Esophagus muscularis mucosa (tissue), 4 donors: ENCODE measurements at regions not wholly inside any gene's neighbourhood (a gene's known extent, or its start where the extent isn't known, plus 50 kb on each side); places are given as distances from the start of the nearest gene placed in this dataset.

Experiments used
- CTCF ChIP-seq, 3 experiments: fragments of 200-600 bp in 2 of 3; fragments of 450-650 bp in 1 of 3; sonication (generic) in 2 of 3; IDR thresholded peaks; one replicate each; pipeline ENCODE4 v1.5.1; 2017 to 2019; ENCODE audit warnings: antibody characterized with exemption in 3 of 3, mild to moderate bottlenecking in 2 of 3, moderate library complexity in 1 of 3
- EP300 ChIP-seq: sonication (generic); formaldehyde crosslinking; IDR thresholded peaks from one replicate; pipeline ENCODE4 v1.6.1; 2017; ENCODE audit warnings: antibody characterized with exemption
- POLR2A ChIP-seq: fragments of 450-650 bp; IDR thresholded peaks from one replicate; pipeline ENCODE4 v1.6.1; 2017; ENCODE audit warnings: antibody characterized with exemption, moderate library complexity, mild to moderate bottlenecking, low read depth
- POLR2AphosphoS5 ChIP-seq, 2 donors: sonication (generic); formaldehyde crosslinking; IDR thresholded peaks; one replicate each; pipeline ENCODE4 v1.6.1; 2017; ENCODE audit warnings: antibody characterized with exemption in 2 of 2

DNA sequence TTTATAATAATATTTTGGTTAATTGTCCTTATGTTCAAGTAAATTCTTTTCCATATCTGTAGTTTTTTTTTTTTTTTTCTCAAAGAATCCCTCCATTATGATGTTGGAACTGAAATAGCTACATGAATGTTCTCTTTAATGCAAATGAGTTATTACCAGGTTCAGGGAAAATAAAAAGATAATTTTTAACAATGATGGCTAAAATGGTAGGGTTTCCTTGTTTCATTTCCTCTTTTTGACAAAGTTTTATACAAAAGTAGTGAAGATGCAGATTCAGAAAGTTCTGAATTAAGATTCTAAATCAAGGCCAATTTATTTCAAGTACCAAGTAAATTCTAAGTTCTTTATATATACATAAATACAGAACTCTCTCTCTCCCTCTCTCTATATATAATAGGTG, 779.0 kb upstream of the INTU start:
- TF ChIP-seq EP300, result no peak
- no peak for TF ChIP-seq CTCF (IDR thresholded peaks at IDR 0.05)
- no peak for TF ChIP-seq POLR2AphosphoS5 (IDR thresholded peaks at IDR 0.05)
- TF ChIP-seq POLR2A, result no peak
